ENCODE measurements at regions not wholly inside any gene's neighbourhood (a gene's known extent, or its start where the extent isn't known, plus 50 kb on each side); places are given as distances from the start of the nearest gene placed in this dataset.

GRCh38 chr15:87267798-87268197, 988.7 kb downstream of the NTRK3 start:
- Mint-ChIP-seq H3K27ac (ENCODE audit: unreplicated experiment) (no peak overlapping the region), H3K27me3 (ENCODE audit: unreplicated experiment) (no peaks in the 10 kb centered on the region), H3K9me3 (ENCODE audit: low read depth, unreplicated experiment) (peaks cover 17% of the 10 kb centered on the region), H3K4me1 (ENCODE audit: low read depth, unreplicated experiment) (no peaks in the 10 kb centered on the region), H3K36me3 (ENCODE audit: insufficient read depth, unreplicated experiment) (no peaks in the 10 kb centered on the region), H3K4me3 (ENCODE audit: low read depth, unreplicated experiment) (no peak overlapping the region)
- DNase-seq = no peak
- TF ChIP-seq CTCF (IDR thresholded peaks at IDR 0.05; ENCODE audit: unreplicated experiment) = no peak
- CTCF ChIA-PET = no interaction called here
- BruUV-seq (replicated peaks) = no TSS peak
- intact Hi-C loops (cut with micrococcal nuclease; ENCODE audit: unreplicated experiment) = no loop called here

- CTCF ChIA-PET = no interaction called here
- TF ChIP-seq CTCF (IDR thresholded peaks at IDR 0.05; ENCODE audit: unreplicated experiment) = no peak
- DNase-seq = no peak
- no peak overlapping the region for H3K4me3 Mint-ChIP-seq (ENCODE audit: low read depth, unreplicated experiment)
- no peak overlapping the region for H3K27ac Mint-ChIP-seq (ENCODE audit: unreplicated experiment)
- H3K4me1 Mint-ChIP-seq (ENCODE audit: low read depth, unreplicated experiment) = no peaks in the 10 kb centered on the region
- no peaks in the 10 kb centered on the region for H3K27me3 Mint-ChIP-seq (ENCODE audit: unreplicated experiment)
- H3K36me3 Mint-ChIP-seq (ENCODE audit: insufficient read depth, unreplicated experiment) = no peaks in the 10 kb centered on the region
- intact Hi-C loops (cut with micrococcal nuclease; ENCODE audit: unreplicated experiment) = no loop called here
- peaks cover 21% of the 10 kb centered on the region for H3K9me3 Mint-ChIP-seq (ENCODE audit: low read depth, unreplicated experiment)
- no TSS peak for BruUV-seq (replicated peaks)
Measured at GRCh38 chr15:87263871-87264270, 992.7 kb downstream of the NTRK3 start.

GRCh38 chr15:87263296-87263695, 993.2 kb downstream of the NTRK3 start:
- no TSS peak for BruUV-seq (replicated peaks)
- no peak for DNase-seq
- TF ChIP-seq CTCF (IDR thresholded peaks at IDR 0.05; ENCODE audit: unreplicated experiment) = no peak
- Mint-ChIP-seq H3K9me3 (ENCODE audit: low read depth, unreplicated experiment) (peaks cover 24% of the 10 kb centered on the region), H3K27me3 (ENCODE audit: unreplicated experiment) (no peaks in the 10 kb centered on the region), H3K4me1 (ENCODE audit: low read depth, unreplicated experiment) (no peaks in the 10 kb centered on the region), H3K36me3 (ENCODE audit: insufficient read depth, unreplicated experiment) (no peaks in the 10 kb centered on the region), H3K4me3 (ENCODE audit: low read depth, unreplicated experiment) (no peak overlapping the region), H3K27ac (ENCODE audit: unreplicated experiment) (no peak overlapping the region)
- intact Hi-C loops (cut with micrococcal nuclease; ENCODE audit: unreplicated experiment) = no loop called here
- CTCF ChIA-PET = no interaction called here

GRCh38 chr15:87245592-87245991, 1010.9 kb downstream of the NTRK3 start:
- Mint-ChIP-seq H3K4me1 (ENCODE audit: low read depth, unreplicated experiment) (no peaks in the 10 kb centered on the region), H3K27ac (ENCODE audit: unreplicated experiment) (no peak overlapping the region), H3K4me3 (ENCODE audit: low read depth, unreplicated experiment) (no peak overlapping the region), H3K27me3 (ENCODE audit: unreplicated experiment) (no peaks in the 10 kb centered on the region), H3K9me3 (ENCODE audit: low read depth, unreplicated experiment) (peaks cover 20% of the 10 kb centered on the region), H3K36me3 (ENCODE audit: insufficient read depth, unreplicated experiment) (no peaks in the 10 kb centered on the region)
- intact Hi-C loops (cut with micrococcal nuclease; ENCODE audit: unreplicated experiment) = no loop called here
- BruUV-seq (replicated peaks) = no TSS peak
- no peak for TF ChIP-seq CTCF (IDR thresholded peaks at IDR 0.05; ENCODE audit: unreplicated experiment)
- no peak for DNase-seq
- CTCF ChIA-PET = no interaction called here

- Mint-ChIP-seq H3K9me3 (ENCODE audit: low read depth, unreplicated experiment) (peaks cover 29% of the 10 kb centered on the region), H3K27me3 (ENCODE audit: unreplicated experiment) (no peaks in the 10 kb centered on the region), H3K4me1 (ENCODE audit: low read depth, unreplicated experiment) (no peaks in the 10 kb centered on the region), H3K36me3 (ENCODE audit: insufficient read depth, unreplicated experiment) (no peaks in the 10 kb centered on the region), H3K4me3 (ENCODE audit: low read depth, unreplicated experiment) (no peak overlapping the region), H3K27ac (ENCODE audit: unreplicated experiment) (no peak overlapping the region)
- no peak for TF ChIP-seq CTCF (IDR thresholded peaks at IDR 0.05; ENCODE audit: unreplicated experiment)
- BruUV-seq (replicated peaks) = no TSS peak
- no peak for DNase-seq
- intact Hi-C loops (cut with micrococcal nuclease; ENCODE audit: unreplicated experiment) = no loop called here
- CTCF ChIA-PET = no interaction called here
Measured at GRCh38 chr15:87243474-87243873, 1013.1 kb downstream of the NTRK3 start.
